Naive B cell (primary cell): ENCODE measurements at regions not wholly inside any gene's neighbourhood (a gene's known extent, or its start where the extent isn't known, plus 50 kb on each side); places are given as distances from the start of the nearest gene placed in this dataset.

Experiments
- ATAC-seq, 2 donors: fragments of 150-1000 bp; cut with Tn5 transposase; 2 replicates each; pipeline ENCODE4 v1.10.0; 2021; ENCODE audit warnings: low read depth in 2 of 2, mild to moderate bottlenecking in 2 of 2, moderate library complexity in 2 of 2
- DNase-seq: peaks from one replicate; pipeline ENCODE4 v3.0.0; 2022
- H3K27ac Mint-ChIP-seq, 6 donors: one replicate each; pipeline ENCODE4 v1.8.0; 2020 to 2022; ENCODE audit warnings: mild to moderate bottlenecking in 6 of 6, mixed read lengths in 6 of 6, moderate library complexity in 5 of 6, inconsistent platforms in 2 of 6
- H3K27me3 Mint-ChIP-seq, 3 donors: one replicate each; pipeline ENCODE4 v1.8.0; 2021 to 2022; ENCODE audit warnings: mixed read lengths in 3 of 3, mild to moderate bottlenecking in 1 of 3
- H3K36me3 Mint-ChIP-seq, 2 donors: one replicate each; pipeline ENCODE4 v1.8.0; 2020 to 2022; ENCODE audit warnings: mixed read lengths in 2 of 2, inconsistent platforms in 1 of 2, mild to moderate bottlenecking in 1 of 2
- H3K4me1 Mint-ChIP-seq, 3 donors: one replicate each; pipeline ENCODE4 v1.8.0; 2020 to 2022; ENCODE audit warnings: mixed read lengths in 3 of 3, inconsistent platforms in 1 of 3, mild to moderate bottlenecking in 1 of 3, moderate library complexity in 1 of 3
- H3K4me3 Mint-ChIP-seq, 8 donors: one replicate each; pipeline ENCODE4 v1.8.0; 2020 to 2022; ENCODE audit warnings: mild to moderate bottlenecking in 8 of 8, mixed read lengths in 8 of 8, moderate library complexity in 8 of 8, inconsistent platforms in 2 of 8
- H3K9me3 Mint-ChIP-seq, 7 donors: one replicate each; pipeline ENCODE4 v1.8.0; 2020 to 2022; ENCODE audit warnings: mixed read lengths in 7 of 7, mild to moderate bottlenecking in 5 of 7, inconsistent platforms in 2 of 7, moderate library complexity in 1 of 7

- H3K4me1 Mint-ChIP-seq: no peaks in the 10 kb centered on the region
- no peak overlapping the region for H3K27ac Mint-ChIP-seq
- H3K9me3 Mint-ChIP-seq: peaks cover 0 to 3% (median 0%) of the 10 kb centered on the region in 7 donors
- no peak overlapping the region for H3K4me3 Mint-ChIP-seq
- no peaks in the 10 kb centered on the region for H3K36me3 Mint-ChIP-seq
- ATAC-seq (no peak), DNase-seq (no peak)
- H3K27me3 Mint-ChIP-seq: no peaks in the 10 kb centered on the region
These were observed 776.0 kb downstream of the TBC1D32 start for GRCh38 chr6:120558294-120558693.

- Mint-ChIP-seq H3K27me3 (no peaks in the 10 kb centered on the region), H3K4me1 (no peaks in the 10 kb centered on the region), H3K36me3 (no peaks in the 10 kb centered on the region), H3K27ac (no peak overlapping the region), H3K9me3 (peaks cover 0 to 3% (median 0%) of the 10 kb centered on the region in 7 donors), H3K4me3 (no peak overlapping the region)
- no peak for ATAC-seq
- no peak for DNase-seq
These were observed 776.7 kb downstream of the TBC1D32 start for GRCh38 chr6:120557554-120557953.

GRCh38 chr6:120556491-120556890, 777.8 kb downstream of the TBC1D32 start:
- Mint-ChIP-seq H3K27me3 (no peaks in the 10 kb centered on the region), H3K27ac (no peak overlapping the region), H3K36me3 (no peaks in the 10 kb centered on the region), H3K9me3 (no peaks in the 10 kb centered on the region), H3K4me1 (no peaks in the 10 kb centered on the region), H3K4me3 (no peak overlapping the region)
- ATAC-seq: no peak
- DNase-seq: no peak

- ATAC-seq (no peak), DNase-seq (no peak)
- Mint-ChIP-seq H3K4me1 (no peaks in the 10 kb centered on the region), H3K9me3 (no peaks in the 10 kb centered on the region), H3K4me3 (no peak overlapping the region), H3K27me3 (no peaks in the 10 kb centered on the region), H3K27ac (no peak overlapping the region), H3K36me3 (no peaks in the 10 kb centered on the region)
These were observed 780.9 kb downstream of the TBC1D32 start for GRCh38 chr6:120553353-120553752.

GRCh38 chr6:120545353-120545752, 788.9 kb downstream of the TBC1D32 start:
- Mint-ChIP-seq H3K9me3 (no peaks in the 10 kb centered on the region), H3K27ac (no peak overlapping the region), H3K27me3 (no peaks in the 10 kb centered on the region), H3K4me3 (no peak overlapping the region), H3K36me3 (no peaks in the 10 kb centered on the region), H3K4me1 (no peaks in the 10 kb centered on the region)
- ATAC-seq (no peak), DNase-seq (no peak)

GRCh38 chr6:120534954-120535353, 799.3 kb downstream of the TBC1D32 start:
- H3K9me3 Mint-ChIP-seq: peaks cover 0 to 16% (median 4%) of the 10 kb centered on the region in 7 donors
- no peaks in the 10 kb centered on the region for H3K4me1 Mint-ChIP-seq
- no peak for ATAC-seq
- no peaks in the 10 kb centered on the region for H3K27me3 Mint-ChIP-seq
- no peak for DNase-seq
- H3K27ac Mint-ChIP-seq: no peak overlapping the region
- no peaks in the 10 kb centered on the region for H3K36me3 Mint-ChIP-seq
- no peak overlapping the region for H3K4me3 Mint-ChIP-seq

GRCh38 chr6:120526576-120526975, 807.7 kb downstream of the TBC1D32 start:
- H3K27me3 Mint-ChIP-seq: no peaks in the 10 kb centered on the region
- no peak overlapping the region for H3K4me3 Mint-ChIP-seq
- DNase-seq (no peak), ATAC-seq (no peak)
- H3K27ac Mint-ChIP-seq: no peak overlapping the region
- H3K9me3 Mint-ChIP-seq: peaks cover 0 to 4% (median 0%) of the 10 kb centered on the region in 7 donors
- H3K4me1 Mint-ChIP-seq: no peaks in the 10 kb centered on the region
- no peaks in the 10 kb centered on the region for H3K36me3 Mint-ChIP-seq

GRCh38 chr6:120514544-120514943, 819.7 kb downstream of the TBC1D32 start:
- Mint-ChIP-seq H3K27me3 (no peaks in the 10 kb centered on the region), H3K9me3 (peaks cover 0 to 17% (median 4%) of the 10 kb centered on the region in 7 donors), H3K27ac (no peak overlapping the region), H3K4me1 (no peaks in the 10 kb centered on the region), H3K4me3 (no peak overlapping the region), H3K36me3 (no peaks in the 10 kb centered on the region)
- DNase-seq (no peak), ATAC-seq (no peak)

- Mint-ChIP-seq H3K9me3 (peaks cover 0 to 12% (median 4%) of the 10 kb centered on the region in 7 donors), H3K4me3 (no peak overlapping the region), H3K27me3 (no peaks in the 10 kb centered on the region), H3K4me1 (no peaks in the 10 kb centered on the region), H3K27ac (no peak overlapping the region), H3K36me3 (no peaks in the 10 kb centered on the region)
- DNase-seq: no peak
- no peak for ATAC-seq
These were observed 822.6 kb downstream of the TBC1D32 start for GRCh38 chr6:120511712-120512111.

- Mint-ChIP-seq H3K36me3 (no peaks in the 10 kb centered on the region), H3K27ac (no peak overlapping the region), H3K4me1 (no peaks in the 10 kb centered on the region), H3K4me3 (no peak overlapping the region), H3K27me3 (peaks cover 0 to 3% (median 0%) of the 10 kb centered on the region in 3 donors), H3K9me3 (peaks cover 0 to 4% (median 0%) of the 10 kb centered on the region in 7 donors)
- DNase-seq (no peak), ATAC-seq (no peak)
These were observed 835.6 kb downstream of the TBC1D32 start for GRCh38 chr6:120498711-120499110.

GRCh38 chr6:120496661-120497060, 837.6 kb downstream of the TBC1D32 start:
- peaks cover 0 to 3% (median 0%) of the 10 kb centered on the region in 3 donors for H3K27me3 Mint-ChIP-seq
- DNase-seq: no peak

GRCh38 chr6:120493505-120493904, 840.8 kb downstream of the TBC1D32 start:
- no peaks in the 10 kb centered on the region for H3K9me3 Mint-ChIP-seq
- ATAC-seq: no peak
- no peaks in the 10 kb centered on the region for H3K36me3 Mint-ChIP-seq
- H3K27me3 Mint-ChIP-seq: no peaks in the 10 kb centered on the region
- no peak for DNase-seq
- H3K4me1 Mint-ChIP-seq: no peaks in the 10 kb centered on the region
- no peak overlapping the region for H3K27ac Mint-ChIP-seq
- H3K4me3 Mint-ChIP-seq: no peak overlapping the region

More at GRCh38 chr6:120496661-120497060, 837.6 kb downstream of the TBC1D32 start:
- Mint-ChIP-seq H3K27ac (no peak overlapping the region), H3K4me1 (no peaks in the 10 kb centered on the region), H3K9me3 (peaks cover 0 to 2% (median 0%) of the 10 kb centered on the region in 7 donors), H3K4me3 (no peak overlapping the region), H3K36me3 (no peaks in the 10 kb centered on the region)
- no peak for ATAC-seq

GRCh38 chr6:120489941-120490340, 844.3 kb downstream of the TBC1D32 start:
- Mint-ChIP-seq H3K27ac (no peak overlapping the region), H3K36me3 (no peaks in the 10 kb centered on the region), H3K4me1 (no peaks in the 10 kb centered on the region), H3K27me3 (no peaks in the 10 kb centered on the region), H3K9me3 (no peaks in the 10 kb centered on the region), H3K4me3 (no peak overlapping the region)
- DNase-seq: no peak
- ATAC-seq: no peak

- Mint-ChIP-seq H3K27ac (no peak overlapping the region), H3K36me3 (peaks cover 0 to 7% of the 10 kb centered on the region in 2 donors), H3K4me1 (no peaks in the 10 kb centered on the region), H3K4me3 (no peak overlapping the region), H3K27me3 (no peaks in the 10 kb centered on the region), H3K9me3 (peaks cover 3 to 17% (median 11%) of the 10 kb centered on the region in 7 donors)
- DNase-seq (no peak), ATAC-seq (no peak)
These were observed 850.1 kb downstream of the TBC1D32 start for GRCh38 chr6:120484146-120484545.

- no peak for ATAC-seq
- Mint-ChIP-seq H3K9me3 (peaks cover 9 to 52% (median 25%) of the 10 kb centered on the region in 7 donors), H3K36me3 (peaks cover 0 to 12% of the 10 kb centered on the region in 2 donors), H3K4me1 (no peaks in the 10 kb centered on the region), H3K27me3 (no peaks in the 10 kb centered on the region), H3K27ac (no peak overlapping the region), H3K4me3 (no peak overlapping the region)
- no peak for DNase-seq
These were observed 855.6 kb downstream of the TBC1D32 start for GRCh38 chr6:120478650-120479049.
